Vagina (tissue), 2 donors: ENCODE measurements at regions not wholly inside any gene's neighbourhood (a gene's known extent, or its start where the extent isn't known, plus 50 kb on each side); places are given as distances from the start of the nearest gene placed in this dataset.

Experiments used
- POLR2A ChIP-seq, 2 donors: fragments of 450-650 bp; IDR thresholded peaks; one replicate each; pipeline ENCODE4 v1.6.1; 2017; ENCODE audit warnings: antibody characterized with exemption in 2 of 2, mild to moderate bottlenecking in 2 of 2, moderate library complexity in 2 of 2
- TF ChIP-seq, protein P1 (sequence below), 3 experiments: fragments of 450-650 bp in 2 of 3; fragments of 200-600 bp in 1 of 3; sonication (generic) in 1 of 3; IDR thresholded peaks; one replicate each; pipeline ENCODE4 v1.5.1; 2017 to 2019; ENCODE audit warnings: antibody characterized with exemption in 3 of 3, mild to moderate bottlenecking in 2 of 3, moderate library complexity in 2 of 3

GRCh38 chr11:3434976-3435375, 56.0 kb upstream of the ZNF195 start:
- no peak for TF ChIP-seq POLR2A (IDR thresholded peaks at IDR 0.05)
- TF ChIP-seq, protein P1, sequence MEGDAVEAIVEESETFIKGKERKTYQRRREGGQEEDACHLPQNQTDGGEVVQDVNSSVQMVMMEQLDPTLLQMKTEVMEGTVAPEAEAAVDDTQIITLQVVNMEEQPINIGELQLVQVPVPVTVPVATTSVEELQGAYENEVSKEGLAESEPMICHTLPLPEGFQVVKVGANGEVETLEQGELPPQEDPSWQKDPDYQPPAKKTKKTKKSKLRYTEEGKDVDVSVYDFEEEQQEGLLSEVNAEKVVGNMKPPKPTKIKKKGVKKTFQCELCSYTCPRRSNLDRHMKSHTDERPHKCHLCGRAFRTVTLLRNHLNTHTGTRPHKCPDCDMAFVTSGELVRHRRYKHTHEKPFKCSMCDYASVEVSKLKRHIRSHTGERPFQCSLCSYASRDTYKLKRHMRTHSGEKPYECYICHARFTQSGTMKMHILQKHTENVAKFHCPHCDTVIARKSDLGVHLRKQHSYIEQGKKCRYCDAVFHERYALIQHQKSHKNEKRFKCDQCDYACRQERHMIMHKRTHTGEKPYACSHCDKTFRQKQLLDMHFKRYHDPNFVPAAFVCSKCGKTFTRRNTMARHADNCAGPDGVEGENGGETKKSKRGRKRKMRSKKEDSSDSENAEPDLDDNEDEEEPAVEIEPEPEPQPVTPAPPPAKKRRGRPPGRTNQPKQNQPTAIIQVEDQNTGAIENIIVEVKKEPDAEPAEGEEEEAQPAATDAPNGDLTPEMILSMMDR (IDR thresholded peaks at IDR 0.05) = no peak
